Upper lobe of left lung (tissue), 6 donors: ENCODE measurements at regions not wholly inside any gene's neighbourhood (a gene's known extent, or its start where the extent isn't known, plus 50 kb on each side); places are given as distances from the start of the nearest gene placed in this dataset.

ENCODE experiments used
- ATAC-seq, 2 donors: fragments of 200-7000 bp; cut with Tn5 transposase; one replicate each; pipeline ENCODE4 v1.9.1; 2022; ENCODE audit warnings: mild to moderate bottlenecking in 2 of 2, moderate library complexity in 2 of 2; ENCODE audit not compliant: low FRiP score in 2 of 2
- DNase-seq, 2 donors: peaks; one replicate each; pipeline ENCODE4 v3.0.0-alpha.2; 2019 to 2020
- H3K27ac ChIP-seq, 4 donors: fragments of 200-600 bp; sonication (generic); one replicate each; pipeline ENCODE4 v1.5.1; 2016 to 2019
- H3K27me3 ChIP-seq, 4 donors: fragments of 200-600 bp; sonication (generic); one replicate each; pipeline ENCODE4 v1.5.1; 2017 to 2019
- H3K36me3 ChIP-seq, 4 donors: fragments of 200-600 bp; sonication (generic); one replicate each; pipeline ENCODE4 v1.5.1; 2016 to 2019
- H3K4me1 ChIP-seq, 4 donors: fragments of 200-600 bp; sonication (generic); one replicate each; pipeline ENCODE4 v1.5.1; 2018 to 2019
- H3K4me3 ChIP-seq, 4 donors: fragments of 200-600 bp; sonication (generic); one replicate each; pipeline ENCODE4 v1.5.1; 2017 to 2019; ENCODE audit warnings: mild to moderate bottlenecking in 2 of 4, moderate library complexity in 1 of 4
- H3K9me3 ChIP-seq, 4 donors: fragments of 200-600 bp; sonication (generic); one replicate each; pipeline ENCODE4 v1.5.1; 2018 to 2019
- EP300 ChIP-seq, 4 donors: sonication (generic); formaldehyde crosslinking; IDR thresholded peaks; one replicate each; pipeline ENCODE4 v1.5.1; 2017; ENCODE audit warnings: antibody characterized with exemption in 4 of 4, control low read depth in 2 of 4
- POLR2A ChIP-seq, 4 donors: fragments of 450-650 bp; IDR thresholded peaks; one replicate each; pipeline ENCODE4 v1.5.1; 2016 to 2017; ENCODE audit warnings: antibody characterized with exemption in 4 of 4, mild to moderate bottlenecking in 2 of 4
- POLR2AphosphoS5 ChIP-seq, 2 donors: sonication (generic); formaldehyde crosslinking; IDR thresholded peaks; one replicate each; pipeline ENCODE4 v1.5.1; 2017; ENCODE audit warnings: antibody characterized with exemption in 2 of 2
- WGBS, 2 donors: methylation state at CpG; one replicate each; pipeline ENCODE4 v1.1.5; 2017 to 2018; 5-methylcytosine and 5-hydroxymethylcytosine counted together
- TF ChIP-seq, protein P1 (sequence below), 6 experiments: fragments of 450-650 bp in 4 of 6; fragments of 200-600 bp in 2 of 6; sonication (generic) in 2 of 6; IDR thresholded peaks; one replicate each; pipeline ENCODE4 v1.5.1; 2016 to 2019; ENCODE audit warnings: antibody characterized with exemption in 6 of 6
- donor health status: DM: no; HTN: no; CAD: no; lungs with moderate emphysema.
- donor health status: DM: no; HTN: yes; CAD: no; lungs with severe emphysema.

DNA sequence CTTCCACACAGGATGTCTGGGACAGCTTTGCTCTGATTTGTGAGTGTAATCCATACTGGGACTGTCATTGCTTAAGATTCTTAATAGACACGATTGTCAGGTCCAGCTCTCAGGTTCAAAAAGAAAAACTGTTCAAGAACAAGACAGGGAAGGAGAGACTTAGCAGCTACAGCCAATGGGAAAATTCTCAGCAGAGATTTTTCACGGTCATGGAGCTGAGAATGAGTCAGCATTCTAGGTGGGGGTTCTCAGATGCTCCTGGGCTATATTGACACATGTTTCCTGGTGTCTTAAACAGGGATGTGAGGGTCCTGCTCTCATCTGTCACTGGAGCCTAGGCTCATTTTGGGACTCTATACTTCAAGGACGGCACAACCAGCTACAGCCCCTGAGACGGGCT is 318.3 kb downstream of the RRAGC start:
- Histone ChIP-seq H3K4me3 (no peak overlapping the region), H3K27me3 (no peaks in the 10 kb centered on the region), H3K36me3 (no peaks in the 10 kb centered on the region), H3K27ac (no peak overlapping the region), H3K9me3 (no peaks in the 10 kb centered on the region), H3K4me1 (no peaks in the 10 kb centered on the region)
- DNase-seq: no peak
- 72 to 80% methylated on average over 4 of the region's 4 CpGs for WGBS, 2 donors
- ATAC-seq: no peak
- TF ChIP-seq POLR2A (IDR thresholded peaks at IDR 0.05) (no peak), EP300 (IDR thresholded peaks at IDR 0.05) (no peak), POLR2AphosphoS5 (IDR thresholded peaks at IDR 0.05) (no peak)
- TF ChIP-seq, protein P1, sequence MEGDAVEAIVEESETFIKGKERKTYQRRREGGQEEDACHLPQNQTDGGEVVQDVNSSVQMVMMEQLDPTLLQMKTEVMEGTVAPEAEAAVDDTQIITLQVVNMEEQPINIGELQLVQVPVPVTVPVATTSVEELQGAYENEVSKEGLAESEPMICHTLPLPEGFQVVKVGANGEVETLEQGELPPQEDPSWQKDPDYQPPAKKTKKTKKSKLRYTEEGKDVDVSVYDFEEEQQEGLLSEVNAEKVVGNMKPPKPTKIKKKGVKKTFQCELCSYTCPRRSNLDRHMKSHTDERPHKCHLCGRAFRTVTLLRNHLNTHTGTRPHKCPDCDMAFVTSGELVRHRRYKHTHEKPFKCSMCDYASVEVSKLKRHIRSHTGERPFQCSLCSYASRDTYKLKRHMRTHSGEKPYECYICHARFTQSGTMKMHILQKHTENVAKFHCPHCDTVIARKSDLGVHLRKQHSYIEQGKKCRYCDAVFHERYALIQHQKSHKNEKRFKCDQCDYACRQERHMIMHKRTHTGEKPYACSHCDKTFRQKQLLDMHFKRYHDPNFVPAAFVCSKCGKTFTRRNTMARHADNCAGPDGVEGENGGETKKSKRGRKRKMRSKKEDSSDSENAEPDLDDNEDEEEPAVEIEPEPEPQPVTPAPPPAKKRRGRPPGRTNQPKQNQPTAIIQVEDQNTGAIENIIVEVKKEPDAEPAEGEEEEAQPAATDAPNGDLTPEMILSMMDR (IDR thresholded peaks at IDR 0.05): no peak

DNA sequence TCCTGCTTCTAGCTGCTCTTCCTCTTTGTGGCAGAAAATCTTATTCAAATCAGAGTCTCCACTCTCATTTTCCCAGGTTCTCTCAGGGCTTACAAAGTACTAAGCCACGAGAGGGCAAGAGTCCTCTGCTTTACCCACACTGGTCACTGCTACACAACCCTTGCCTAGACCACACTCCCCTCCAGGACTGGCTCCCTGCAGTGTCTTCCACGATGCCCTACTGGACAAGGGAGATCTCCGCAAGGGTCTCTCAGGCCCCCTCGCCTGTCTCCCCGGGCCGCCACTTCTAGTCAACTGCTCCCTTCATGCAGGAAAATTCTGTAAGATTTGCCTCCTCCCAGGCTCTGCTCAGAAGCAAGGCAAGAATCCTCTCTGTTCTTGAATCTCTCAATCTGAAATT is 319.6 kb downstream of the RRAGC start:
- WGBS, 2 donors: 55 to 68% methylated on average over 6 of the region's 6 CpGs
- TF ChIP-seq EP300 (IDR thresholded peaks at IDR 0.05) (no peak), POLR2AphosphoS5 (IDR thresholded peaks at IDR 0.05) (no peak), POLR2A (IDR thresholded peaks at IDR 0.05) (no peak)
- TF ChIP-seq, protein P1 (IDR thresholded peaks at IDR 0.05): no peak
- no peak overlapping the region for H3K27ac ChIP-seq
- no peaks in the 10 kb centered on the region for H3K4me1 ChIP-seq
- no peaks in the 10 kb centered on the region for H3K36me3 ChIP-seq
- DNase-seq (peak in 1 of 2 donors; percentile 31), ATAC-seq (no peak)
- H3K9me3 ChIP-seq: no peaks in the 10 kb centered on the region
- H3K4me3 ChIP-seq: no peak overlapping the region
- no peaks in the 10 kb centered on the region for H3K27me3 ChIP-seq

DNA sequence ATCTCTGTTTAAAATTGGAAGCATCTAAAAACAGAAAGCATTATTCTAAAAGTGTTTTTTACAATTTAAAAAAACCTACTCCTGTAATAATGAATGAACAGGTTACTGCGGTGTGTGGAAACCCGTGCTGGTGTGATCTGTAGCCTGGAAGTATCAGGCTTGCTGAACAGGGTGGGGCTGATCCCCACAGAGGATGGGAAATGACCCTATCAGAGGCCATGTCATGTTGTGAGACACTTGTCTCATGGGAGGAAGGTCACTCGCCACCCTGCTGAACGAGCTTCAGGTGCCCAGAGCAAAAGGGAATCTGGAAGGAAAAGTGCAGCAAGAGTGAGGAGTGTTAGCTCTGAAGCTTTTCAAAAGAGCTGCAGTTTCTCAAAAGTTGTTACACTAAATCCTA is 320.7 kb downstream of the RRAGC start:
- DNase-seq: no peak

DNA sequence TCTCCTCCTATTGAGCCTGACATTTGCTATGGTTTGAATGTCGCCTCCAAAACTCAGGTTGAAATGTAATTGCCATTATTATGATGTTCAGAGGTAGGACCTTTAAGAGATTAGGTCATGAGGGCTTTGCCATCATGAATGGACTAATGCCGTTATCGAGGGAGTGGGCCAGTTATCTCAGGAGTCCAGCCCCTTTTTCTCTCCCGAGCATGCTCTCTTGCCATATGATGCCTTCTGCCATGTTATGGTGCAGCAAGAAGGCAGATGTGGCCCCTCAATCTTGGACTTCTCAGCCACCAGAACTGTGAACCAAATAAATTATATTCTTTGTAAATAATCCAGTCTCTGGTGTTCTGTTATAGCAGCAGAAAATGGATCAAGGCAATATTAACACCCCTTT is 323.5 kb downstream of the RRAGC start:
- Histone ChIP-seq H3K36me3 (no peaks in the 10 kb centered on the region), H3K4me1 (no peaks in the 10 kb centered on the region), H3K4me3 (no peak overlapping the region), H3K27me3 (no peaks in the 10 kb centered on the region), H3K9me3 (no peaks in the 10 kb centered on the region), H3K27ac (no peak overlapping the region)
- ATAC-seq (no peak), DNase-seq (no peak)
- 95 to 98% methylated on average over 4 of the region's 4 CpGs for WGBS, 2 donors
- TF ChIP-seq, protein P1 (IDR thresholded peaks at IDR 0.05): no peak
- TF ChIP-seq POLR2AphosphoS5 (IDR thresholded peaks at IDR 0.05) (no peak), POLR2A (IDR thresholded peaks at IDR 0.05) (no peak), EP300 (IDR thresholded peaks at IDR 0.05) (no peak)

More for the DNA sequence above, 320.7 kb downstream of the RRAGC start:
- Histone ChIP-seq H3K4me3 (no peak overlapping the region), H3K27ac (no peak overlapping the region), H3K36me3 (no peaks in the 10 kb centered on the region), H3K9me3 (no peaks in the 10 kb centered on the region), H3K4me1 (no peaks in the 10 kb centered on the region), H3K27me3 (no peaks in the 10 kb centered on the region)
- WGBS, 2 donors: 58 to 69% methylated on average over 4 of the region's 4 CpGs
- ATAC-seq: no peak
- no peak for TF ChIP-seq POLR2AphosphoS5 (IDR thresholded peaks at IDR 0.05)
- no peak for TF ChIP-seq EP300 (IDR thresholded peaks at IDR 0.05)
- TF ChIP-seq, protein P1 (IDR thresholded peaks at IDR 0.05): no peak
- no peak for TF ChIP-seq POLR2A (IDR thresholded peaks at IDR 0.05)

DNA sequence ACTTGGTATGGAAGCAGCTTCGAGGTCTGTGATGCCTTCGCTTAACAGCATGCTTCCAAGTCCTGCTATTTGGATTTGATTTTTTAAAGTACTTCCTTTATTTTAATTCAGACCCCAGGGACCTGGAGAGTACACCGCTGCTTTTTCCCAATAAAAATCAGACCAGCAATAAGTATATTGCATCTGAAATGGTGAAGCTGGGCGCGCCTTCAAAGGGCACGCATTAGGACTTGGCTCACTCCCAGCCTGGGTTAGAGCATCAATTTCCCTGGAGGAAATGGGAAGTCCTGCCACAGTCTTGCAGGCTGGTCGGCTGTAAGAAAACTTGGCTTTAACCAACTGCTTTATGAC is 325.1 kb downstream of the RRAGC start:
- Histone ChIP-seq H3K36me3 (no peaks in the 10 kb centered on the region), H3K4me1 (no peaks in the 10 kb centered on the region), H3K27ac (no peak overlapping the region), H3K27me3 (no peaks in the 10 kb centered on the region), H3K4me3 (no peak overlapping the region), H3K9me3 (no peaks in the 10 kb centered on the region)
- 67 to 84% methylated on average over 7 of the region's 7 CpGs for WGBS, 2 donors
- no peak for TF ChIP-seq EP300 (IDR thresholded peaks at IDR 0.05)
- TF ChIP-seq, protein P1 (IDR thresholded peaks at IDR 0.05): no peak
- no peak for TF ChIP-seq POLR2AphosphoS5 (IDR thresholded peaks at IDR 0.05)
- no peak for TF ChIP-seq POLR2A (IDR thresholded peaks at IDR 0.05)
- DNase-seq (no peak), ATAC-seq (no peak)
